ENCODE measurements at regions not wholly inside any gene's neighbourhood (a gene's known extent, or its start where the extent isn't known, plus 50 kb on each side); places are given as distances from the start of the nearest gene placed in this dataset.

GRCh38 chr4:145341381-145341780 is 140.3 kb upstream of the SMAD1 start:
- TF ChIP-seq CTCF (conservative IDR thresholded peaks at IDR 0.05; ENCODE audit: low read depth, low read length) (no peak), EZH2phosphoT487 (IDR thresholded peaks at IDR 0.05; ENCODE audit: borderline replicate concordance, low read length) (no peak)

Data from PC-3 (cell line).